ENCODE measurements at regions not wholly inside any gene's neighbourhood (a gene's known extent, or its start where the extent isn't known, plus 50 kb on each side); places are given as distances from the start of the nearest gene placed in this dataset.
"Not testable (repeated sequence)": the region's sequence is repeated elsewhere in the genome, so short reads cannot be mapped to it uniquely, and the experiment has no call there.

- no peak for DNase-seq
Observed at GRCh38 chr3:103513003-103513402, 1078.2 kb downstream of the ZPLD1 start.

GRCh38 chr3:103515116-103515515 is 1080.3 kb downstream of the ZPLD1 start:
- DNase-seq, result no peak

GRCh38 chr3:103516950-103517349 is 1082.1 kb downstream of the ZPLD1 start:
- DNase-seq, result no peak

GRCh38 chr3:103531327-103531726 is 1096.5 kb downstream of the ZPLD1 start:
- not testable (repeated sequence) for DNase-seq

GRCh38 chr3:103532986-103533385 is 1098.2 kb downstream of the ZPLD1 start:
- DNase-seq, result no peak

- no peak for DNase-seq
Observed at GRCh38 chr3:103554451-103554850, 1119.6 kb downstream of the ZPLD1 start.

GRCh38 chr3:103564116-103564515 is 1129.3 kb downstream of the ZPLD1 start:
- not testable (repeated sequence) for DNase-seq

- DNase-seq, result no peak
Observed at GRCh38 chr3:103585809-103586208, 1151.0 kb downstream of the ZPLD1 start.

GRCh38 chr3:103589770-103590169 is 1155.0 kb downstream of the ZPLD1 start:
- DNase-seq, result no peak

- DNase-seq, result no peak
Observed at GRCh38 chr3:103600844-103601243, 1166.0 kb downstream of the ZPLD1 start.

GRCh38 chr3:103601666-103602065 is 1166.9 kb downstream of the ZPLD1 start:
- DNase-seq, result no peak

GRCh38 chr3:103609472-103609871 is 1174.7 kb downstream of the ZPLD1 start:
- DNase-seq, result no peak

- DNase-seq, result no peak
Observed at GRCh38 chr3:103613397-103614156, 1178.8 kb downstream of the ZPLD1 start.

- DNase-seq, result no peak
Observed at GRCh38 chr3:103614719-103615118, 1179.9 kb downstream of the ZPLD1 start.

GRCh38 chr3:103617961-103618360 is 1183.1 kb downstream of the ZPLD1 start:
- DNase-seq, result no peak

- DNase-seq, result no peak
Observed at GRCh38 chr3:103624271-103624670, 1189.5 kb downstream of the ZPLD1 start.

- DNase-seq, result no peak
Observed at GRCh38 chr3:103629391-103629790, 1194.6 kb downstream of the ZPLD1 start.

- no peak for DNase-seq
Observed at GRCh38 chr3:103644450-103644849, 1209.6 kb downstream of the ZPLD1 start.

- no peak for DNase-seq
Observed at GRCh38 chr3:103653996-103654395, 1219.2 kb downstream of the ZPLD1 start.

- DNase-seq, result no peak
Observed at GRCh38 chr3:103657756-103658155, 1222.9 kb downstream of the ZPLD1 start.

- DNase-seq, result no peak
Observed at GRCh38 chr3:103660810-103661209, 1226.0 kb downstream of the ZPLD1 start.

- no peak for DNase-seq
Observed at GRCh38 chr3:103662591-103662990, 1227.8 kb downstream of the ZPLD1 start.

GRCh38 chr3:103672346-103672745 is 1237.5 kb downstream of the ZPLD1 start:
- DNase-seq, result no peak

- no peak for DNase-seq
Observed at GRCh38 chr3:103684904-103685303, 1250.1 kb downstream of the ZPLD1 start.

GRCh38 chr3:103685939-103686338 is 1251.1 kb downstream of the ZPLD1 start:
- DNase-seq, result no peak
